Spleen (tissue), 11 donors: ENCODE measurements at regions not wholly inside any gene's neighbourhood (a gene's known extent, or its start where the extent isn't known, plus 50 kb on each side); places are given as distances from the start of the nearest gene placed in this dataset.

Experiments
- DNase-seq: peaks from one replicate; pipeline ENCODE4 v3.0.0-alpha.2; 2020
- H3K27ac ChIP-seq, 8 donors: fragments of 200-600 bp; sonication (generic) in 7 of 8; 1 replicate in 4 of 8; 2 replicates in 4 of 8; pipeline versions ENCODE4 v1.5.0 to v1.8.0; 2016 to 2021; ENCODE audit warnings: inconsistent platforms in 4 of 8, mild to moderate bottlenecking in 4 of 8, moderate library complexity in 1 of 8
- H3K27me3 ChIP-seq, 7 donors: fragments of 200-600 bp; sonication (generic) in 6 of 7; replicated peaks in 1 of 7; 1 replicate in 4 of 7; 2 replicates in 3 of 7; pipeline versions ENCODE4 v1.5.0 to v1.8.0; 2016 to 2021; ENCODE audit warnings: inconsistent platforms in 3 of 7, mild to moderate bottlenecking in 1 of 7
- H3K36me3 ChIP-seq, 6 donors: fragments of 200-600 bp; sonication (generic) in 5 of 6; 1 replicate in 4 of 6; 2 replicates in 2 of 6; pipeline versions ENCODE4 v1.5.0 to v1.8.0; 2016 to 2021; ENCODE audit warnings: inconsistent platforms in 2 of 6
- H3K4me1 ChIP-seq, 6 donors: fragments of 200-600 bp; sonication (generic) in 5 of 6; 1 replicate in 3 of 6; 2 replicates in 3 of 6; pipeline versions ENCODE4 v1.5.0 to v1.8.0; 2016 to 2021; ENCODE audit warnings: inconsistent platforms in 3 of 6
- H3K4me3 ChIP-seq, 8 donors: fragments of 200-600 bp; sonication (generic) in 7 of 8; 1 replicate in 4 of 8; 2 replicates in 4 of 8; pipeline versions ENCODE4 v1.5.0 to v1.8.0; 2016 to 2021; ENCODE audit warnings: inconsistent platforms in 4 of 8, mild to moderate bottlenecking in 4 of 8, moderate library complexity in 2 of 8
- H3K9me3 ChIP-seq, 8 donors: fragments of 200-600 bp; sonication (generic) in 7 of 8; 1 replicate in 4 of 8; 2 replicates in 4 of 8; pipeline versions ENCODE4 v1.5.0 to v1.8.0; 2016 to 2021; ENCODE audit warnings: inconsistent platforms in 4 of 8
- POLR2A ChIP-seq, 3 donors: fragments of 450-650 bp; IDR thresholded peaks; one replicate each; pipeline ENCODE4 v1.5.1; 2017; ENCODE audit warnings: antibody characterized with exemption in 3 of 3, mild to moderate bottlenecking in 1 of 3
- POLR2AphosphoS5 ChIP-seq, 3 donors: sonication (generic); formaldehyde crosslinking; IDR thresholded peaks; one replicate each; pipeline ENCODE4 v1.5.1; 2017; ENCODE audit warnings: antibody characterized with exemption in 3 of 3
- WGBS, 5 donors: extraction: QIAGEN DNeasy Blood & Tissue Kit in 3 of 5; methylation state at CpG; one replicate each; pipeline versions ENCODE4 v1.1.5 to v1.1.7; 2013 to 2018; 5-methylcytosine and 5-hydroxymethylcytosine counted together
- intact Hi-C: fragments of 100-400 bp; cut with DNase I; formaldehyde crosslinking; loops from one replicate; pipeline ENCODE4 v1.15.0; 2023; ENCODE audit warnings: low total_unique reads
- TF ChIP-seq, protein P1 (sequence below), 11 experiments: fragments of 200-600 bp in 7 of 11; fragments of 450-650 bp in 4 of 11; sonication (generic) in 4 of 11; IDR thresholded peaks in 8 of 11; conservative IDR thresholded peaks in 3 of 11; 1 replicate in 7 of 11; 2 replicates in 4 of 11; pipeline versions ENCODE4 v1.4.0 to v1.8.0; 2016 to 2021; ENCODE audit warnings: antibody characterized with exemption in 11 of 11, inconsistent platforms in 4 of 11, mild to moderate bottlenecking in 1 of 11
- donor health status: healthy with polysubstance abuse.
- donor health status: DM: no; HTN: no; CAD: no; lungs with moderate emphysema.
- donor health status: DM: no; HTN: no; CAD: no.
- donor health status: Bipolar disorder and iron deficiency.
- donor health status: healthy.
- donor health status: DM: no; HTN: no; CAD: no.
- donor health status: DM: yes; HTN: yes; CAD: no.

DNA sequence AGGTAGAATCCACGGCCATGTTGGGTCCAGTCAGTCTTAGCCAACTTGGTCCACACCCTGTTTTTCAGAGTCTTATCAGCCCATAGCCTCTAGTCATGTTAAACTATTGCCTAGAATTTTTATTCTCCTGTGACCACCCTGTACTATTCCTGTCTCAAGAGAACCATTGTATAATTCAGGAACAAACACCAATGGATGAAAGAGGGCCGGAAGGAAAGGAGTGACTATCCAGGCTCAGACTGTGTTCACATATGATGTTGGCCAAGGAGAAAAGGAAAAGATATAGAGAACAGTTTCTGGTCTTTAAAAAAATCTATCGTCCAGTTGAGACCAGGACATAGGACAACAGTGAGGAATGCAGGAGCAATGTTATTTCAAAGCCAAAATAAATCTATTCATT is 82.9 kb upstream of the SETBP1 start:
- no peak for TF ChIP-seq POLR2A (IDR thresholded peaks at IDR 0.05)
- TF ChIP-seq, protein P1, sequence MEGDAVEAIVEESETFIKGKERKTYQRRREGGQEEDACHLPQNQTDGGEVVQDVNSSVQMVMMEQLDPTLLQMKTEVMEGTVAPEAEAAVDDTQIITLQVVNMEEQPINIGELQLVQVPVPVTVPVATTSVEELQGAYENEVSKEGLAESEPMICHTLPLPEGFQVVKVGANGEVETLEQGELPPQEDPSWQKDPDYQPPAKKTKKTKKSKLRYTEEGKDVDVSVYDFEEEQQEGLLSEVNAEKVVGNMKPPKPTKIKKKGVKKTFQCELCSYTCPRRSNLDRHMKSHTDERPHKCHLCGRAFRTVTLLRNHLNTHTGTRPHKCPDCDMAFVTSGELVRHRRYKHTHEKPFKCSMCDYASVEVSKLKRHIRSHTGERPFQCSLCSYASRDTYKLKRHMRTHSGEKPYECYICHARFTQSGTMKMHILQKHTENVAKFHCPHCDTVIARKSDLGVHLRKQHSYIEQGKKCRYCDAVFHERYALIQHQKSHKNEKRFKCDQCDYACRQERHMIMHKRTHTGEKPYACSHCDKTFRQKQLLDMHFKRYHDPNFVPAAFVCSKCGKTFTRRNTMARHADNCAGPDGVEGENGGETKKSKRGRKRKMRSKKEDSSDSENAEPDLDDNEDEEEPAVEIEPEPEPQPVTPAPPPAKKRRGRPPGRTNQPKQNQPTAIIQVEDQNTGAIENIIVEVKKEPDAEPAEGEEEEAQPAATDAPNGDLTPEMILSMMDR (IDR thresholded peaks at IDR 0.05 in 8 of 11, conservative IDR thresholded peaks at IDR 0.05 in 3 of 11): no peak
- intact Hi-C loops: no loop called here
- H3K4me1 ChIP-seq: peaks cover 0 to 9% (median 0%) of the 10 kb centered on the region in 6 donors
- DNase-seq: no peak
- H3K27ac ChIP-seq: no peak overlapping the region
- no peak overlapping the region for H3K4me3 ChIP-seq
- H3K9me3 ChIP-seq: no peaks in the 10 kb centered on the region
- WGBS, 5 donors: 83 to 96% (median 88%) methylated on average over 3 of the region's 3 CpGs
- H3K36me3 ChIP-seq: no peaks in the 10 kb centered on the region
- H3K27me3 ChIP-seq: no peaks in the 10 kb centered on the region

DNA sequence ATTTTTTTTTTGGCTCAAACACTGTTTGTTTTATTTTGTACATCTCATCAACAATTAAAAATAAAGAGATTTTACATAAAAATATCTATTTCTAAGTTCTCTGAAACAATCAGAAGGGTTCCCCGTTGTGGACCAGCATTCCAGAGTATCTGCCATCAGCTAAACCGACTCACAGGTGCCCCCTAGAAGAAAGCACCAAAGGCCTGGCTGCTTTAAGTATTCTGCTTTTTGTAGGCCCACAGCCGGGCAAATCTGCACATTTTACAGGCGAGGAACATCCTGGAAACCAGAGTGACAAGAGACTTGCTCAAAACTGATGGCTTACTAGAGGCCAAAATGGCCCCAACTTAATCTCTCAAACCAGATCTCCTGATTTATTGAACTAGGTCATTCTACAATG is 82.2 kb upstream of the SETBP1 start:
- H3K27me3 ChIP-seq: no peaks in the 10 kb centered on the region
- peaks cover 0 to 9% (median 0%) of the 10 kb centered on the region in 6 donors for H3K4me1 ChIP-seq
- no peaks in the 10 kb centered on the region for H3K36me3 ChIP-seq
- H3K9me3 ChIP-seq: no peaks in the 10 kb centered on the region
- H3K4me3 ChIP-seq: no peak overlapping the region
- H3K27ac ChIP-seq: no peak overlapping the region
- 61 to 89% (median 87%) methylated on average over 4 of the region's 4 CpGs for WGBS, 5 donors
- DNase-seq: no peak
- intact Hi-C loops: no loop called here
- TF ChIP-seq POLR2A (IDR thresholded peaks at IDR 0.05): no peak
- no peak for TF ChIP-seq POLR2AphosphoS5 (IDR thresholded peaks at IDR 0.05)
- TF ChIP-seq, protein P1 (IDR thresholded peaks at IDR 0.05 in 8 of 11, conservative IDR thresholded peaks at IDR 0.05 in 3 of 11): no peak

DNA sequence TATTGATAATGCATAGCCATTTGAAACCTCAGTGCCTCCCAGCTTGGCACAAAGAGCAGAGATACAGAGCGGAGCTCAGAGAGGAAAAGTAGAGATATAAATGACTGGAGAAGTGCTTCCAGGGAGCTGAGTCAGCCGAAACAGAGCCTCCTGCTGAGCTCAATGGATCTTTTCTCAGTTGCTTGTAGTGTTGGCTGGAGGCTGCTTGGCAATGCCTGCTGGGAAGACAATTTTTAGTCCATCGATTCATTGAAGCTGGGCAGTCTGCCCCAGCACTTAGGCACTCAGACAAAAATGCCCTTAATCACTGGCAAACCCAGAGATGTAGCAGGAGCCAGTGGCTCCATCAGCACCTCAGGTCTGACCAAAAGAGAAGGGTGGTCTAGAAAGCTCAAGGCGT is 81.3 kb upstream of the SETBP1 start:
- intact Hi-C loops: no loop called here
- H3K4me3 ChIP-seq: no peak overlapping the region
- H3K4me1 ChIP-seq: peaks cover 0 to 9% (median 0%) of the 10 kb centered on the region in 6 donors
- H3K36me3 ChIP-seq: no peaks in the 10 kb centered on the region
- TF ChIP-seq POLR2A (IDR thresholded peaks at IDR 0.05) (no peak), POLR2AphosphoS5 (IDR thresholded peaks at IDR 0.05) (no peak)
- TF ChIP-seq, protein P1 (IDR thresholded peaks at IDR 0.05 in 8 of 11, conservative IDR thresholded peaks at IDR 0.05 in 3 of 11): no peak
- WGBS, 5 donors: 75 to 94% (median 84%) methylated on average over 4 of the region's 4 CpGs
- DNase-seq: no peak
- H3K9me3 ChIP-seq: no peaks in the 10 kb centered on the region
- H3K27me3 ChIP-seq: no peaks in the 10 kb centered on the region
- no peak overlapping the region for H3K27ac ChIP-seq

DNA sequence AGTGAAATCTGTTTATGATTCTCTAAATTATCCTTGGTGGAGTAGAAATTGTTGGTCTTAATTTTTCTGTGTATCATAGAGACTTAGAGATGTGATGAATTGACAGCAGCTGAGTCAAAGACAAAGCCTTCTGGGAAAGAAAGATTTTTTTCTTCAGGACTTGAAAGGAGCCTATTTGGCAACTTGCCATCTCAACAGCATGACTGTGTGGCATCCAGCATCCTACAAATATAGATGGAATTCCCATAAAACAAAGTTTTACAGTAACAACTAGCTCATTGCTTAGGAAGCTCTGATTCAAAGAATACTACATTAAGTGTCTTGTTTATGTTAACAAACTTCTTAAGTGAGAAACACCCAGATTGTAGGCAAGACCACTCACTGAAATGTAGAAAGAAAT is 79.2 kb upstream of the SETBP1 start:
- Histone ChIP-seq H3K4me3 (no peak overlapping the region), H3K4me1 (peaks cover 0 to 9% (median 0%) of the 10 kb centered on the region in 6 donors), H3K27ac (no peak overlapping the region), H3K27me3 (no peaks in the 10 kb centered on the region), H3K36me3 (no peaks in the 10 kb centered on the region), H3K9me3 (no peaks in the 10 kb centered on the region)
- intact Hi-C loops: no loop called here
- TF ChIP-seq, protein P1 (IDR thresholded peaks at IDR 0.05 in 8 of 11, conservative IDR thresholded peaks at IDR 0.05 in 3 of 11): no peak
- TF ChIP-seq POLR2A (IDR thresholded peaks at IDR 0.05): no peak
- TF ChIP-seq POLR2AphosphoS5 (IDR thresholded peaks at IDR 0.05): no peak
- no peak for DNase-seq
